GM19238 (cell line): ENCODE measurements at regions not wholly inside any gene's neighbourhood (a gene's known extent, or its start where the extent isn't known, plus 50 kb on each side); places are given as distances from the start of the nearest gene placed in this dataset.

Source experiments
- DNase-seq: peaks from one replicate; pipeline ENCODE4 v3.0.0; 2011; ENCODE audit warnings: low spot score; ENCODE audit not compliant: insufficient read length

- no peak for DNase-seq
Observed at GRCh38 chrX:25226151-25226550, 210.4 kb upstream of the ARX start.

- no peak for DNase-seq
Observed at GRCh38 chrX:25219480-25219879, 203.7 kb upstream of the ARX start.

DNA sequence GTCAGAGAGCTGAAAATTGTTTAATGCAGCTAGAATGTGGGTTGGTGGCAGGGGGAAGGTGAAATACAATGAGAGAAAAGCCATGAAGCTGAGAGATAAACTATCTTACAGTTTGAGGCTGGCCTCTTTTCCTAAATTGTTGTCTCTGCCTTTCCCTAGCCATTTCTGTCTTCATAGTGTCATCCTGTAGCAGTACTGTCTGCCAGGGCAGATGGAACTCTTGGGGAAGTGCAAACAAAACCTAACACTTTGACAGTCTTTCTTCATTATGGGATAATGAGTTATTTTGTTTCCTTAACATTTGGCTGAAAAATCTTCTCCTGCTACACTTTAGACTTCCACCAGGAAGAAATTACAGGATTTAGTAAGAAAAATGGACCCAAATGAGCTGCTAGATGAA, 197.8 kb upstream of the ARX start:
- no peak for DNase-seq

DNA sequence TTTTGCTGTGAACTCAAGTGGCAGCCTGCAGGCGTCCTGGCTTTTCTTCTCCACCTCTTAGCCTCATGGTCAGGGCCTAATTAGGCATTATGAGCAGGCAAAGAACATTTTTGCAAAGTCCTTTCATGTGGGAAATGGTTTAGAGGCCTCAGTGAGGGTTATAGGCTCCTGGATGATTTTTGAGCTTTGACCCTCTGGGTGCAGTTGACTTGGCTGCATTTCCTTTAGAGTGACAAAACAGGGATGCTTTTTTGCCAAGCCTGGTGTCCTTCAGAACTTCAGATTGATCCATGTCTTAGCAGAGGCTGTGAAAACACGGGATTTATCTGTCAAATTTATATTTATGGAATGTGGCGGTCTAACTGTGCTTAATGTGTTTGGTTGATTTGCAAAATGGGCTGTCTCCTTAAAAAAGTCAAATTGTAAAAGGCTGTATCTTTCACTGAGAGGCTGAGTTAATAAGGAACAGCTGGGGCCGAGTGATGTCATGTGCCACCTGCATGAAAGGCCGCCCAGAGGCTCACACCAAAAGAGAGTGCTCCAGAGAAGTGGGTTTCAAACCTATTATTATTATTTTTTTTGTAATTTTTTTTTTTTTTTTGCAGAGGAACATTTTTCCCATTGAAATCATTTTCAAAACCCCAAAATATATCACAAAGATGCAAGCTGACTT, 192.2 kb upstream of the ARX start:
- DNase-seq, result no peak

- DNase-seq, result no peak
Observed at GRCh38 chrX:25206778-25207177, 191.0 kb upstream of the ARX start.

DNA sequence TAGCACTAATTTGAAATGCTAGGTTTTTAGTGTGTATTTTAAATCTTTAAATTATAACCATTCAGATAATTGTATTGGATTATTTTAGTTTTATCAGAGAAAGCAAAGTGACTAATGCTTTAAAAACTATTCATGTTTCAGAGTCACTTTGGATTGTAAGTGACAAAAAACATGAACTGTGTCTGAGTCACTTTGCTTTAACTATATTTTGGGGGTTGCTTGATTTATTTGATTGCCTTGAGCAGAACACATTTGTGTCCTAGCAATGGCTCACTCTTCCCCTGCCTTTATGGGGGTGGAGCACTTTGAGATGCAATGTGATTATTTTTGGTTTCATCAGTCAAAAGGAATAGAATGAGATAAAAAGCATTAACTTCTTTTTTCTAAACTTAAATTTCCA, 188.4 kb upstream of the ARX start:
- DNase-seq, result no peak

DNA sequence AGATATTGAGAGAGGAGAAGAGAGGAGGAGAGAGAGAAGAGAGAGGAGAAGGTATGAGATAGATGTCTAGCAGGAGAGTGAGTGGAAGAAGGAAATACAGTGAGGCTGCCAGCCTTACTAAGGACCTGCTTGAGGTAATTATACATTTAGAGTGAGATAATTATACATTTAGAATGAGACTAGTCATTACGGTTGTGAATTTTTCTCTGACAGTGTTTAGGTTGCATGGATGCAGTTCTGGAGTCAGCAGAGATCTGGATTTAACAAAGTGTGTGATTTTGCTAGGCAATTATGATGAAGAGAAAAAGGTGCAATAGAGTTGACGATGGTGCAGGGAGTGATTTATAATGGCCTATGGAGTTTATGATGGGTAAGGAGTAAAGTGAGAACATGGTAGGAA, 187.1 kb upstream of the ARX start:
- DNase-seq, result no peak

GRCh38 chrX:25198891-25199290, 183.1 kb upstream of the ARX start:
- no peak for DNase-seq

- DNase-seq, result no peak
Observed at GRCh38 chrX:25198253-25198652, 182.5 kb upstream of the ARX start.

DNA sequence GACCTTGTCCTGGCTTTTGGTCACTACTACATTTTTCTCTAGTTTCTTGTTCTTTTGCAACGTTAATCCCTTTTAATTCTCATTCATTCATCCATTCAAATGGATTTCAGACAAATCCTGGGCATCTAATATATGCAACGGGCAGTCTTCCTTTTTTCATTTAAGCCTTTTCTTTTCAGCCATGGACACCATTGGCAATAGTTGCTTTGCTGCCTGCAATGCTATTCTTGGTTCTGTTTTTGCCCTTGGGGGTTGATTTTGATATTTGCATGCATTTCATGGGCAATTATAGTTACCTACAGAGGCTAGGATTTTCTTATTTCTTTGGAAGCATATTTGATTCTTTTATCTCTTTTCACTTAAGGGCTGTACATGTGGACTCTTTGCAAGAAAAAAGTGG, 180.5 kb upstream of the ARX start:
- no peak for DNase-seq

- DNase-seq, result no peak
Observed at GRCh38 chrX:25191403-25191802, 175.6 kb upstream of the ARX start.

DNA sequence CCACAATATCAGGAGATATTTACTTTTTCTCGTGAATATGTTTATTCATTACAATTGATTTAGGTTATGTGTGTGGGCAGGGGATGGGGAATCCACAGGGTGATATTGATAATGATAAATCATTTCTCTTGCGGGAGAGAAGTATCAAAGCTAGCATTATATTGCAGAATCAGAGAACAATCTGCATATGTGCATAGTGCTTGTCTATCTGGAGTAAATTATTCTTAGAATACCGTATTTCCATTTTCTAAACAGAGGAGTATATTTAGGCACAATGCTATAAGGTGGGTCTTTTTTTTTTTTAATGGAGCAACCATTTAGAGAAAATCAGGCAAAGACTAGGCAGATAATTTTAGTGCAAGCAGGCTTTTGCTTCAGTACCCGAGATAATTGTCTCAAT, 166.0 kb upstream of the ARX start:
- no peak for DNase-seq

- no peak for DNase-seq
Observed at GRCh38 chrX:25180242-25180641, 164.5 kb upstream of the ARX start.

GRCh38 chrX:25178555-25178954, 162.8 kb upstream of the ARX start:
- no peak for DNase-seq

DNA sequence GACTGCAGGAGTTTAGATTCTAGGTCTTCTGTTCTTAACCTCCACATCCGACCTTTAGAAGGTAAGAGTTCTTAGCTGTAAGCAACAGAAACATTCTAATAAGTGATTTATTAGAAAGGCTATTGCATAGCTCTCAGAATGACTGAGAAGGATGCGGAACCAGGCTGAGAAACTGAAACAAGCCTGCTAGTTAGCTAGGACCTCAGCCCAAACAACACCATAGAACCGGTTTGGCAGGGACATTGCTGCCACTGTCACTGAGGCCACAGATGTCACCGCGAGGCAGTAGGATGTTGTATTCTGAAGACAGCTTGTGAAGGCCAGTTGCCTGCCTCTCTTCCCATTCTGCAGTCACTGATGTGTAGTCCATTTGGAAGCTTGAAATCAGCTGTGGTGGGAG, 160.0 kb upstream of the ARX start:
- DNase-seq, result no peak

DNA sequence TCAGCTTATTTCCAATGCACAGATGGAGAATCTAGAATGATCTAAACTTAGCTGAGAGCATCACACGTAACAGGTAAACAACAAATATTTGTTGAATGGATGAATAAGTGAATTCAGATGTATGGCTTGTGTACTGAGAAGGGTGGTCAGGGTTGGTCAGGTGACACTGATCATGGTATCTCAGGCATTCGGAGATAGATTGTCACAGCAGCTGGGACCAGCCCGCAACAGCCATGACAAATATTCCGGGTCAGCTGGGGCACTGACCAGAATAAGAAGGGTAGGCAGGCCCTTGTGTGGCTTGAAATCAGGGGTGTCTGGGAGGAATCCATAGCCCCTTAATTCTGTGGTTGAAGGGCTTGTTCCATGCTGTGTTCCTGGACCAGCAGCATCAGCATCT, 159.4 kb upstream of the ARX start:
- no peak for DNase-seq

DNA sequence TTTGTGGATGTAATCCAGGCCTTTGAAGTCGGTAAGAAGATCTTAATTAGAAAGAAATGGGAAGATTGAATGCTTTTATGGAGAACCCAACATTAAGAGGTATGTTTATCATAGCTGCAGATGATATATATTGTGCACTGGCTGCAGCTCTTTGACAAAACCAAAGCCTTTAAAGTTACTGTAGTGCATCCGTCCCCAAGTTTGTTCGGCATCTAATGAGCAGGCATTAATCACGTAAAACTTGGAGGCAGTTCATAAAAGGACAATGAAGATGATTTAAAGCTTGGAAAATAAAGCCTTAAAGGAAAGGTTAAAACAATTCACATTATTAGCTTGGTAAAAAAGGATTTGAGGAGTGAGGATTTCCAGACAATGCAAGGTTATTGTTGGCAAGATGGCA, 150.8 kb upstream of the ARX start:
- DNase-seq, result no peak

DNA sequence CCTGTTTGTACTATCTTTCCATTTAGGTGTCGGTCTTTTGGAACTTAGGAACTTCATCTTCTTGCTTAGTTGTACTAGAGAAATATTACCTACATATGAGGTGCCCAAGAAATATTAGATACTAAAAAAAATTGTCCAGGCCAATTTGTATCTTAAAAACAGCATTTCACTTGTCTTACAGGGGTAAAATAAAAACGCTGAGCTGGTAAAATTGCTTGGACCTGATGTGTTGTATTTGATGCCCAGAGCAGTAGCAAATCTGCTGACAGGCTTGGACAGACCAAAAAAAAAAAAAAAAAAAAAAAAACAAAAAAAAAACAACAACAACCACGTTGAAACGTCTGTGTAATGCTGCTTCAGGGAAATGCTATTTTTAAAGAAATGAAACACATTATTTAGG, 150.4 kb upstream of the ARX start:
- DNase-seq, result no peak

- DNase-seq, result no peak
Observed at GRCh38 chrX:25158635-25159034, 142.9 kb upstream of the ARX start.

DNA sequence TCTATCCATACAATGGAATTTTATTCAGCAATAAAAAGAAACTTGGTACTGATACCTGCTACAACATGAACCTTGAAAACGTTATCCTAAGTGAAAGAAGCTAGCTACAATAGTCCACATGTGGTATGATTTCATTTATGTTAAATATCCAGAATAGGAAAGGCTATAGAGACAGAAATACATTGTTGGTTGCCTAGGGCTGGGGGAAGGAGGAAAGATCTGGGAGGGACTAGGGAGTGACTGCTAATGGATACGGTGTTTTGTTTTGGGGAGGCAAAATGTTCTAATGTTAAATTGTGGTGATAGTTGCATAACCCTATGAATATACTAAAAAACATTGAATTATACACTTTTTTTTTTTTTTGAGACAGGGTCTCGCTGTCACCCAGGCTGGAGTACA, 141.1 kb upstream of the ARX start:
- DNase-seq, result no peak

DNA sequence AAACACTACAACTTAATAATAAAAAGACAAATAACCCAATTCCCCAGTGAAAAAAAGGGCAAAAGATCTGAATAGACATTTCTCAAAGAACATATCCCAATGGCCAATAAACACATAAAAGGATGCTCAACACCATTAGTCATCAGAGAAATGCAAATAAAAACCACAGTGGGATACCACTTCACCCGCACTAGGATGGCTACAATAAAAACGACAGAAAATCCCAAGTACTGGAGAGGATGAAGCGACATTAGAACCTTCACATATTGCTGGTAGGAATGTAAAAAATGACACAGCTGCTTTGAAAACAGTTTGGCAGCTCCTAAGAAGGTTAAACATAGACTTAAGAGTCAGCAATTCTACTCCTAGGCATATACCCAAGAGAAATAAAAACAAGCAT, 140.6 kb upstream of the ARX start:
- DNase-seq, result no peak

GRCh38 chrX:25154168-25154567, 138.4 kb upstream of the ARX start:
- DNase-seq, result no peak

- no peak for DNase-seq
Observed at GRCh38 chrX:25151749-25152148, 136.0 kb upstream of the ARX start.
